Right atrium auricular region (tissue), 2 donors: ENCODE measurements at regions not wholly inside any gene's neighbourhood (a gene's known extent, or its start where the extent isn't known, plus 50 kb on each side); places are given as distances from the start of the nearest gene placed in this dataset.
"Not testable (repeated sequence)": the region's sequence is repeated elsewhere in the genome, so short reads cannot be mapped to it uniquely, and the experiment has no call there.

Source experiments
- DNase-seq: peaks from one replicate; pipeline ENCODE4 v3.0.0-alpha.2; 2019; ENCODE audit warnings: low spot score
- H3K27ac ChIP-seq, 2 donors: fragments of 200-600 bp; sonication (generic); 1 replicate in 1 of 2; 2 replicates in 1 of 2; pipeline ENCODE4 v1.5.1; 2016 to 2019
- H3K27me3 ChIP-seq, 2 donors: fragments of 200-600 bp; sonication (generic); one replicate each; pipeline versions ENCODE4 v1.5.1 to v1.6.0; 2017 to 2019
- H3K36me3 ChIP-seq: fragments of 200-600 bp; sonication (generic); one replicate; pipeline ENCODE4 v1.5.1; 2016
- H3K4me1 ChIP-seq, 2 donors: fragments of 200-600 bp; sonication (generic); one replicate each; pipeline versions ENCODE4 v1.5.1 to v1.6.0; 2017 to 2019
- H3K4me3 ChIP-seq, 2 donors: fragments of 200-600 bp; sonication (generic); 1 replicate in 1 of 2; 2 replicates in 1 of 2; pipeline ENCODE4 v1.5.1; 2017 to 2019; ENCODE audit warnings: mild to moderate bottlenecking in 1 of 2, moderate library complexity in 1 of 2
- H3K9me3 ChIP-seq, 2 donors: fragments of 200-600 bp; sonication (generic); one replicate each; pipeline ENCODE4 v1.5.1; 2019
- CTCF ChIP-seq, 2 donors: fragments of 200-600 bp; sonication (generic); IDR thresholded peaks; one replicate each; pipeline ENCODE4 v1.5.1; 2019; ENCODE audit warnings: antibody characterized with exemption in 2 of 2

- no peaks in the 10 kb centered on the region for H3K36me3 ChIP-seq
- TF ChIP-seq CTCF (IDR thresholded peaks at IDR 0.05) = no peak
- H3K9me3 ChIP-seq = no peaks in the 10 kb centered on the region
- no peak overlapping the region for H3K4me3 ChIP-seq
- H3K4me1 ChIP-seq = no peaks in the 10 kb centered on the region
- no peak for DNase-seq
- no peaks in the 10 kb centered on the region for H3K27me3 ChIP-seq
- H3K27ac ChIP-seq = no peak overlapping the region
Measured at GRCh38 chr6:94859924-94860323, 717.4 kb upstream of the MANEA start.

DNA sequence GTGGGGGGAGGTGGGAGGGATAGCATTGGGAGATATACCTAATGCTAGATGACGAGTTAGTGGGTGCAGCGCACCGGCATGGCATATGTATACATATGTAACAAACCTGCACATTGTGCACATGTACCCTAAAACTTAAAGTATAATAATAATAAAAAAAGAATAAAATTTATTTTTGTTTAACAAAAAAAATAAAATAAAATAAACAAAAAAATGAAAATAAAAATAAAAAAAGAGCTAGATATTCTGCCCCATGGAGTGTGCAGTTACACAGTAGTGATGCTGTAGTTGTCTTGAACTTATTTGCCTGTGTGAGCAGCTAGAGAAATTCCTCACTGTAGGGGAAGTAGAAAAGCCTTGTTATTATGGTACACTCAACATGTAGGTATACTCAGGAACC, 720.3 kb upstream of the MANEA start:
- not testable (repeated sequence) for H3K9me3 ChIP-seq, H3K4me3 ChIP-seq, DNase-seq, H3K4me1 ChIP-seq, H3K27me3 ChIP-seq, H3K27ac ChIP-seq, H3K36me3 ChIP-seq

DNA sequence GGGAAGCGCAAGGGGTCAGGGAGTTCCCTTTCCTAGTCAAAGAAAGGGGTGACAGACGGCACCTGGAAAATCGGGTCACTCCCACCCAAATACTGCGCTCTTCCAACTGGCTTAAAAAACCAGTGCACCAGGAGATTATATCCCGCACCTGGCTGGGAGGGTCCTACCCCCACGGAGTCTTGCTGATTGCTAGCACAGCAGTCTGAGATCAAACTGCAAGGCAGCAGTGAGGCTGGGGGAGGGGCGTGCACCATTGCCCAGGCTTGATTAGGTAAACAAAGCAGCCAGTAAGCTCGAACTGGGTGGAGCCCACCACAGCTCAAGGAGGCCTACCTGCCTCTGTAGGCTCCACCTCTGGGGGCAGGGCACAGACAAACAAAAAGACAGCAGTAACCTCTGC, 726.0 kb upstream of the MANEA start:
- DNase-seq, H3K36me3 ChIP-seq, H3K9me3 ChIP-seq, H3K27me3 ChIP-seq, H3K4me3 ChIP-seq, H3K4me1 ChIP-seq, H3K27ac ChIP-seq: not testable (repeated sequence)

DNA sequence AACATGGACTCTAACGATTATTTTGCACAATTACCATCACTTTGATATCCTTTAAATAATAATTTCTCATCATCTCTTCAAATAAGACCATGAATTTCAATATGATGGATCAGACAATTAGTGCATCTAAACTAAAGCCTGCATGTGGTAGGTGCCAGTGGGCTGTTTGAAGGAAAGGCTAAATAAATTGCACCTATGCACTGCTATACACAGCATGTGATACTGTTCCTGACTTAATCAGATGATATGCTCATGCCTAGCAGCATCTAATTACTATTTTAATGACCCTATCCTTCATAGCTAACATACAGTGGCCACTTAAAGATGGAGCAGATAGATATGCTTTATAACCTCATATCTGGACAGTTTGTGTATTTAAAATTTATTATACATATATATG, 731.6 kb upstream of the MANEA start:
- DNase-seq = no peak

GRCh38 chr6:94835264-94835663, 742.1 kb upstream of the MANEA start:
- Histone ChIP-seq H3K27ac (no peak overlapping the region), H3K27me3 (no peaks in the 10 kb centered on the region), H3K36me3 (no peaks in the 10 kb centered on the region), H3K4me1 (no peaks in the 10 kb centered on the region), H3K4me3 (no peak overlapping the region), H3K9me3 (no peaks in the 10 kb centered on the region)
- DNase-seq = no peak
- no peak for TF ChIP-seq CTCF (IDR thresholded peaks at IDR 0.05)

More for the DNA sequence above, 731.6 kb upstream of the MANEA start:
- TF ChIP-seq CTCF (IDR thresholded peaks at IDR 0.05) = no peak
- no peak overlapping the region for H3K27ac ChIP-seq
- H3K4me3 ChIP-seq = no peak overlapping the region
- H3K27me3 ChIP-seq = no peaks in the 10 kb centered on the region
- H3K36me3 ChIP-seq = no peaks in the 10 kb centered on the region
- peaks cover 0 to 3% of the 10 kb centered on the region in 2 donors for H3K9me3 ChIP-seq
- no peaks in the 10 kb centered on the region for H3K4me1 ChIP-seq

DNA sequence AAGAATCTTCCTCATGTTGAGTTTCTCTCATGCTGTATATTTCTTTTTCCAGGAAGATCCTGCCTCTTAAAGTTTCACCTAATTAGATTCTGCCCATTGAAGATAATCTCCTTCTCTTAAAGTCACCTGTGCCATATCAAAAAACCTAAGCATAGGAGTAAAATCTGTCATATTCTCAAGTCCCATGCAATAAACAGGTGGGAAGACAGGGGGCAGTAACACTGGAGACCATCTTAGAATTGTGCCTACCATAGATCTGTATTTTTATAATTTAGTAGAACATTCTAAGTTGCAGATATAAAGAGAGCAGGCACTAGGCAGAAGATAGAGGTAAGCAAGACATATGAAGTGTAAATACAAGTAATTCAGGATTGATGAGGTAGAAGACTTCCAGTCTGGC, 763.5 kb upstream of the MANEA start:
- Histone ChIP-seq H3K36me3 (no peaks in the 10 kb centered on the region), H3K27ac (no peak overlapping the region), H3K9me3 (no peaks in the 10 kb centered on the region), H3K4me3 (no peak overlapping the region), H3K27me3 (no peaks in the 10 kb centered on the region), H3K4me1 (no peaks in the 10 kb centered on the region)
- no peak for DNase-seq
- TF ChIP-seq CTCF (IDR thresholded peaks at IDR 0.05) = no peak

- no peak for DNase-seq
- H3K27ac ChIP-seq = no peak overlapping the region
- no peaks in the 10 kb centered on the region for H3K4me1 ChIP-seq
- H3K36me3 ChIP-seq = no peaks in the 10 kb centered on the region
- H3K4me3 ChIP-seq = no peak overlapping the region
- no peaks in the 10 kb centered on the region for H3K9me3 ChIP-seq
- TF ChIP-seq CTCF (IDR thresholded peaks at IDR 0.05) = no peak
- H3K27me3 ChIP-seq = no peaks in the 10 kb centered on the region
Measured at GRCh38 chr6:94801344-94801743, 776.0 kb upstream of the MANEA start.
